Neutrophil (primary cell): ENCODE measurements at regions not wholly inside any gene's neighbourhood (a gene's known extent, or its start where the extent isn't known, plus 50 kb on each side); places are given as distances from the start of the nearest gene placed in this dataset.

Experiments used
- H3K27ac ChIP-seq: fragments of 200-600 bp; sonication (generic); 2 replicates; pipeline ENCODE4 v1.5.1; 2016; ENCODE audit warnings: mild to moderate bottlenecking, moderate library complexity
- H3K27me3 ChIP-seq: fragments of 200-600 bp; sonication (generic); 2 replicates; pipeline ENCODE4 v1.6.0; 2016; ENCODE audit warnings: mild to moderate bottlenecking
- H3K36me3 ChIP-seq: fragments of 200-600 bp; sonication (generic); 2 replicates; pipeline ENCODE4 v1.5.1; 2017
- H3K4me1 ChIP-seq, 2 experiments: fragments of 200-600 bp in 1 of 2; sonication (generic) in 1 of 2; 1 replicate in 1 of 2; 2 replicates in 1 of 2; pipeline versions ENCODE4 v1.5.1 to v1.6.1; 2013 to 2016; ENCODE audit warnings: low read depth in 1 of 2, low read length in 1 of 2, mild to moderate bottlenecking in 1 of 2, moderate library complexity in 1 of 2; ENCODE audit not compliant: control insufficient read depth in 1 of 2, insufficient read depth in 1 of 2
- H3K4me3 ChIP-seq, 2 experiments: fragments of 200-600 bp in 1 of 2; sonication (generic) in 1 of 2; 1 replicate in 1 of 2; 2 replicates in 1 of 2; pipeline ENCODE4 v1.5.1; 2013 to 2016; ENCODE audit warnings: low read depth in 1 of 2, low read length in 1 of 2, mild to moderate bottlenecking in 1 of 2, moderate library complexity in 1 of 2
- H3K9me3 ChIP-seq: fragments of 200-600 bp; sonication (generic); 2 replicates; pipeline ENCODE4 v1.5.1; 2016
- TF ChIP-seq, protein P1 (sequence below): fragments of 200-600 bp; sonication (generic); IDR thresholded peaks from 2 replicates; pipeline ENCODE4 v1.5.1; 2016; ENCODE audit warnings: antibody characterized with exemption

- Histone ChIP-seq H3K36me3 (no peaks in the 10 kb centered on the region), H3K27me3 (peaks cover 36% of the 10 kb centered on the region)
Observed at GRCh38 chr16:9152649-9153501, 61.4 kb downstream of the HAPSTR1 start.

DNA sequence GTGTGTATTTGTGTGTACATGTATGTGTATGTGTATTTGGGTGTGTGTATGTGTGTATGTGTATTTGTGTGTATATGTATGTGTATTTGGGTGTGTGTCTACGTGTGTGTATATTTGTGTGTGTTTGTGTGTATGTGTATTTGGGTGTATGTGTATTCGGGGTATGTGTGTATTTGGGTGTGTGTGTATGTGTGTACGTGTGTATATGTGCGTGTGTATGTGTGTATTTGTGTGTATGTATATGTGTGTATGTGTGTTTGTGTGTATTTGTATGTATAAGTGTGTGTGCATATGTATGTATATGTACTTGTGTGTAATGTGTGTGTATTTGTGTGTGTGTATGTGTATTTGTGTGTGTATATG, 62.0 kb downstream of the HAPSTR1 start:
- Histone ChIP-seq H3K36me3 (no peaks in the 10 kb centered on the region), H3K27ac (no peak overlapping the region), H3K9me3 (no peaks in the 10 kb centered on the region), H3K4me1 (no peaks in the 10 kb centered on the region), H3K4me3 (no peak overlapping the region), H3K27me3 (peaks cover 38% of the 10 kb centered on the region)
- TF ChIP-seq, protein P1, sequence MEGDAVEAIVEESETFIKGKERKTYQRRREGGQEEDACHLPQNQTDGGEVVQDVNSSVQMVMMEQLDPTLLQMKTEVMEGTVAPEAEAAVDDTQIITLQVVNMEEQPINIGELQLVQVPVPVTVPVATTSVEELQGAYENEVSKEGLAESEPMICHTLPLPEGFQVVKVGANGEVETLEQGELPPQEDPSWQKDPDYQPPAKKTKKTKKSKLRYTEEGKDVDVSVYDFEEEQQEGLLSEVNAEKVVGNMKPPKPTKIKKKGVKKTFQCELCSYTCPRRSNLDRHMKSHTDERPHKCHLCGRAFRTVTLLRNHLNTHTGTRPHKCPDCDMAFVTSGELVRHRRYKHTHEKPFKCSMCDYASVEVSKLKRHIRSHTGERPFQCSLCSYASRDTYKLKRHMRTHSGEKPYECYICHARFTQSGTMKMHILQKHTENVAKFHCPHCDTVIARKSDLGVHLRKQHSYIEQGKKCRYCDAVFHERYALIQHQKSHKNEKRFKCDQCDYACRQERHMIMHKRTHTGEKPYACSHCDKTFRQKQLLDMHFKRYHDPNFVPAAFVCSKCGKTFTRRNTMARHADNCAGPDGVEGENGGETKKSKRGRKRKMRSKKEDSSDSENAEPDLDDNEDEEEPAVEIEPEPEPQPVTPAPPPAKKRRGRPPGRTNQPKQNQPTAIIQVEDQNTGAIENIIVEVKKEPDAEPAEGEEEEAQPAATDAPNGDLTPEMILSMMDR: no peak

More at GRCh38 chr16:9152649-9153501, 61.4 kb downstream of the HAPSTR1 start:
- Histone ChIP-seq H3K27ac (no peak overlapping the region), H3K4me1 (no peaks in the 10 kb centered on the region), H3K4me3 (no peak overlapping the region), H3K9me3 (no peaks in the 10 kb centered on the region)
- TF ChIP-seq, protein P1: no peak

GRCh38 chr16:9154567-9155410, 63.3 kb downstream of the HAPSTR1 start:
- TF ChIP-seq, protein P1: no peak
- Histone ChIP-seq H3K27ac (no peak overlapping the region), H3K9me3 (no peaks in the 10 kb centered on the region), H3K27me3 (peaks cover 48% of the 10 kb centered on the region), H3K36me3 (no peaks in the 10 kb centered on the region), H3K4me3 (no peak overlapping the region), H3K4me1 (no peaks in the 10 kb centered on the region)

- Histone ChIP-seq H3K9me3 (no peaks in the 10 kb centered on the region), H3K27ac (no peak overlapping the region), H3K36me3 (no peaks in the 10 kb centered on the region), H3K4me3 (no peak overlapping the region), H3K27me3 (peaks cover 57% of the 10 kb centered on the region), H3K4me1 (no peaks in the 10 kb centered on the region)
- TF ChIP-seq, protein P1: no peak
Observed at GRCh38 chr16:9155871-9156270, 64.4 kb downstream of the HAPSTR1 start.

- Histone ChIP-seq H3K27ac (no peak overlapping the region), H3K4me3 (no peak overlapping the region), H3K9me3 (no peaks in the 10 kb centered on the region), H3K27me3 (peaks cover 42% of the 10 kb centered on the region), H3K36me3 (no peaks in the 10 kb centered on the region), H3K4me1 (no peaks in the 10 kb centered on the region)
- TF ChIP-seq, protein P1: no peak
Observed at GRCh38 chr16:9159839-9160550, 68.6 kb downstream of the HAPSTR1 start.
